Hepatocyte (in vitro differentiated cells): ENCODE measurements at regions not wholly inside any gene's neighbourhood (a gene's known extent, or its start where the extent isn't known, plus 50 kb on each side); places are given as distances from the start of the nearest gene placed in this dataset.
"Not testable (repeated sequence)": the region's sequence is repeated elsewhere in the genome, so short reads cannot be mapped to it uniquely, and the experiment has no call there.

ENCODE experiments used
- DNase-seq: peaks from one replicate; pipeline ENCODE4 v3.0.0-alpha.2; 2016; ENCODE audit warnings: low spot score
- H2AFZ ChIP-seq: fragments of 200-600 bp; sonication (generic); 2 replicates; pipeline ENCODE4 v1.6.0; 2016; ENCODE audit warnings: antibody characterized with exemption, mild to moderate bottlenecking
- H3K27ac ChIP-seq: fragments of 200-600 bp; sonication (generic); 2 replicates; pipeline ENCODE4 v1.5.1; 2016; ENCODE audit warnings: mild to moderate bottlenecking
- H3K27me3 ChIP-seq: fragments of 200-600 bp; sonication (generic); 2 replicates; pipeline ENCODE4 v1.6.1; 2016
- H3K36me3 ChIP-seq: fragments of 200-600 bp; sonication (generic); replicated peaks from 2 replicates; pipeline ENCODE4 v1.5.1; 2016; ENCODE audit warnings: low read depth; ENCODE audit not compliant: insufficient read depth
- H3K4me1 ChIP-seq: fragments of 200-600 bp; sonication (generic); 2 replicates; pipeline ENCODE4 v1.5.1; 2016; ENCODE audit warnings: mild to moderate bottlenecking, moderate library complexity; ENCODE audit not compliant: insufficient read depth
- H3K4me2 ChIP-seq: fragments of 200-600 bp; sonication (generic); 2 replicates; pipeline ENCODE4 v1.6.0; 2016
- H3K4me3 ChIP-seq: fragments of 200-600 bp; sonication (generic); 2 replicates; pipeline ENCODE4 v1.5.1; 2016; ENCODE audit warnings: mild to moderate bottlenecking
- H3K79me2 ChIP-seq: fragments of 200-600 bp; sonication (generic); 2 replicates; pipeline ENCODE4 v1.6.0; 2017; ENCODE audit warnings: mild to moderate bottlenecking
- H3K9me2 ChIP-seq: fragments of 200-600 bp; sonication (generic); replicated peaks from 2 replicates; pipeline ENCODE4 v1.6.0; 2017; ENCODE audit warnings: mild to moderate bottlenecking; ENCODE audit not compliant: insufficient read depth
- H3K9me3 ChIP-seq: fragments of 200-600 bp; sonication (generic); 2 replicates; pipeline ENCODE4 v1.5.1; 2016; ENCODE audit warnings: low read depth, mild to moderate bottlenecking
- H4K20me1 ChIP-seq: fragments of 200-600 bp; sonication (generic); 2 replicates; pipeline ENCODE4 v1.6.0; 2016; ENCODE audit warnings: mild to moderate bottlenecking; ENCODE audit not compliant: insufficient read depth, poor library complexity, severe bottlenecking
- CTCF ChIP-seq: fragments of 200-600 bp; sonication (generic); IDR thresholded peaks from 2 replicates; pipeline ENCODE4 v1.5.1; 2016; ENCODE audit warnings: antibody characterized with exemption, mild to moderate bottlenecking; ENCODE audit not compliant: poor library complexity
- EZH2 ChIP-seq: fragments of 200-600 bp; sonication (generic); IDR thresholded peaks from 2 replicates; pipeline ENCODE4 v1.6.1; 2016; ENCODE audit warnings: antibody characterized with exemption, mild to moderate bottlenecking, borderline replicate concordance
- EZH2phosphoT487 ChIP-seq: fragments of 200-600 bp; sonication (generic); IDR thresholded peaks from one replicate; pipeline ENCODE4 v1.6.1; 2018; ENCODE audit warnings: antibody characterized with exemption, mild to moderate bottlenecking, low read depth, moderate library complexity; ENCODE audit not compliant: unreplicated experiment, severe bottlenecking
- WGBS: methylation state at CpG from one replicate; pipeline ENCODE4 v1.1.6; 2016; ENCODE audit warnings: low lambda C conversion rate; ENCODE audit errors: missing lambda C conversion rate; 5-methylcytosine and 5-hydroxymethylcytosine counted together

- Histone ChIP-seq H3K27ac (no peak overlapping the region), H3K27me3 (no peaks in the 10 kb centered on the region), H3K79me2 (no peaks in the 10 kb centered on the region), H3K4me1 (no peaks in the 10 kb centered on the region), H2AFZ (no peak overlapping the region), H3K36me3 (no peaks in the 10 kb centered on the region), H3K9me3 (no peaks in the 10 kb centered on the region), H4K20me1 (no peaks in the 10 kb centered on the region), H3K4me2 (no peak overlapping the region), H3K4me3 (no peak overlapping the region), H3K9me2 (no peaks in the 10 kb centered on the region)
- DNase-seq, result no peak
- WGBS, result 94% methylated on average over 1 of the region's 1 CpG
- TF ChIP-seq EZH2, result no peak
- no peak for TF ChIP-seq CTCF
- no peak for TF ChIP-seq EZH2phosphoT487
Measured at GRCh38 chr3:174482541-174482940, 376.6 kb upstream of the NAALADL2 start.

GRCh38 chr3:174483254-174483653, 375.9 kb upstream of the NAALADL2 start:
- no peaks in the 10 kb centered on the region for H3K9me2 ChIP-seq
- no peaks in the 10 kb centered on the region for H3K36me3 ChIP-seq
- H3K4me2 ChIP-seq, result no peak overlapping the region
- TF ChIP-seq EZH2, result no peak
- TF ChIP-seq EZH2phosphoT487, result no peak
- TF ChIP-seq CTCF, result no peak
- no peaks in the 10 kb centered on the region for H3K27me3 ChIP-seq
- H4K20me1 ChIP-seq, result no peaks in the 10 kb centered on the region
- no peak for DNase-seq
- H3K9me3 ChIP-seq, result no peaks in the 10 kb centered on the region
- no peaks in the 10 kb centered on the region for H3K4me1 ChIP-seq
- H2AFZ ChIP-seq, result no peak overlapping the region
- H3K4me3 ChIP-seq, result no peak overlapping the region
- no peaks in the 10 kb centered on the region for H3K79me2 ChIP-seq
- H3K27ac ChIP-seq, result no peak overlapping the region
- 48% methylated on average over 1 of the region's 1 CpG for WGBS

GRCh38 chr3:174483856-174484255, 375.3 kb upstream of the NAALADL2 start:
- not testable (repeated sequence) for H3K79me2 ChIP-seq, DNase-seq, H3K4me2 ChIP-seq, H2AFZ ChIP-seq, H3K9me2 ChIP-seq, H3K27me3 ChIP-seq, H3K9me3 ChIP-seq, H4K20me1 ChIP-seq, H3K4me3 ChIP-seq, H3K4me1 ChIP-seq, H3K36me3 ChIP-seq, H3K27ac ChIP-seq
- WGBS, result 92% methylated on average over 5 of the region's 7 CpGs

DNA sequence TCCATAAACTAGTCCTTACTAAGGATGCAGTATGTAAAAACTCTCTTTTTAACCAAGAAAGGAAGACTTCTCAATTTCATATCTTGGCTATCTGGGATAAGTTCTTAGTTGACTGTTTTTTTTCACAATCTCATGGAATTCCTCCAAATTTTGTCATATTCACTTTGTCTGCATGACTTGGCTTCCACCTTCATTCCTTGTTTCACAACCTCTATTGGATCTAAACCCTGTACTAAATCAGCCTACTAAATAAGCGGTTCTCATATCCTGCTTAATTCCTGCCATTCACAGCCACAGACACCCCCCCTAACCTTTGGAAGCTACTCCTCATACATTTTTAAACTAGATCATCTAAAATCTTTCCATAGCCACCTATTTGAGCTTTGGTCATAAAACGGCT, 370.6 kb upstream of the NAALADL2 start:
- no peaks in the 10 kb centered on the region for H3K9me2 ChIP-seq
- no peak overlapping the region for H3K4me3 ChIP-seq
- no peaks in the 10 kb centered on the region for H3K4me1 ChIP-seq
- no peak overlapping the region for H2AFZ ChIP-seq
- H3K9me3 ChIP-seq, result no peaks in the 10 kb centered on the region
- H3K27ac ChIP-seq, result no peak overlapping the region
- no peak overlapping the region for H3K4me2 ChIP-seq
- no peak for TF ChIP-seq EZH2
- TF ChIP-seq CTCF, result no peak
- no peak for TF ChIP-seq EZH2phosphoT487
- H3K27me3 ChIP-seq, result no peaks in the 10 kb centered on the region
- no peaks in the 10 kb centered on the region for H3K79me2 ChIP-seq
- no peak for DNase-seq
- 90% methylated on average over 2 of the region's 2 CpGs for WGBS
- H3K36me3 ChIP-seq, result no peaks in the 10 kb centered on the region
- no peaks in the 10 kb centered on the region for H4K20me1 ChIP-seq
